NCI-H774 (cell line): ENCODE measurements at regions not wholly inside any gene's neighbourhood (a gene's known extent, or its start where the extent isn't known, plus 50 kb on each side); places are given as distances from the start of the nearest gene placed in this dataset.
"Not testable (repeated sequence)": the region's sequence is repeated elsewhere in the genome, so short reads cannot be mapped to it uniquely, and the experiment has no call there.

Source experiments
- DNase-seq: peaks from one replicate; lab custom pipeline; 2025; lab: John Stamatoyannopoulos, UW

DNA sequence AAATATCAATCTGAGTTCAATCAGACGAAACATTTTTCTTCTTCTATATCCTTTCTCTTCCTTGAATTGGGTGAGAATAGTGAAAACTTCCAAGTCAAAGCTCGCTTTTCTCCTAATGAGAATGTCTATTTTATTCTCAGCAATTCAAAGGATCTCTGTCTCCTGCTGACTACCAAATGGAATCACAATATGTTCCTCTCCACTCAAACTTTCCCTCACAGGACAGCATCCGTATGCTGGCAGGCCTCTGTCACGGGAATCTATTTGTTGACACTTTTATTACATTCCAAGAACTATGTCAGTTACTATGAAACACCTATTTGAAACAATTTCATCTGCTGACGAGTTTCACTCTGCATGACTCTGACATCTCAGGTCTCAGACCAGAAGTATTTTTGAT lies 1196.6 kb downstream of the CDH11 start:
- DNase-seq = no peak

DNA sequence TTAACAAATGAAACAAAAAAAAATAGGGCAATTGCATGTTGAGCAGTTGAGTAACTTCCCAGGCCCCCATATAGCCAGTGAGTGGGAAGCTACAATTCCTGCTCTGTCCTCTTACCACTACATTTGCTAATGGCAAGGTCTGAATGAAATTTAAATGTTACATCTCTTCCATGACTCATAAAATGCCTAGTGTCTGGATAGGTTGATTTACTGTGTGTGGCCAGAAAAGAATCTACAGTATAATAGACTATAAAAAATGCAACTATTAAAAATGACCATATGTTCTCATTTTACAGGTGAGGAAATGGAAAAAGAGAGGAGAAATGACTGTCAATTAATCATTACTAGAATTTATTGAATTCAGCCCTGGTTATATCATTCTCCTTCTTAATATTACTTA lies 1199.3 kb downstream of the CDH11 start:
- no peak for DNase-seq

GRCh38 chr16:63921737-63922295 lies 1200.0 kb downstream of the CDH11 start:
- DNase-seq = no peak

DNA sequence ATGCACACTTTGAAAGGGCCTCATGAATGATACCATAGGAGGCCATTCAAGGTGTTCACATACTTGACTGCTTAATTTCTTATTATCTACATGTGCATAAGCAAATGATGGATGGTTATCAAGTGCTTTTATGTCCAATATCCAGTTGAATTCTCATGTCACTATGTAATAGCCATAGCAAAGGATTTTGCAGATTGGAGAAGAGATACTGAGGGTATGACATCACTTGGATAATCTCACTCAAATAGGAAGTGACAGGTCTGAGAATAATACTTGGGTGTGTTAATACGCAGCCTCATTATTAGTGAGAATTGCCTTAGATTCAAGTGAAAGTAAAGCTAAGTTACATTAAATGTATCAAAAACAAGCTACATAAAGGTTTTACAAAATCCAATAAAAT lies 1208.6 kb downstream of the CDH11 start:
- DNase-seq = no peak

DNA sequence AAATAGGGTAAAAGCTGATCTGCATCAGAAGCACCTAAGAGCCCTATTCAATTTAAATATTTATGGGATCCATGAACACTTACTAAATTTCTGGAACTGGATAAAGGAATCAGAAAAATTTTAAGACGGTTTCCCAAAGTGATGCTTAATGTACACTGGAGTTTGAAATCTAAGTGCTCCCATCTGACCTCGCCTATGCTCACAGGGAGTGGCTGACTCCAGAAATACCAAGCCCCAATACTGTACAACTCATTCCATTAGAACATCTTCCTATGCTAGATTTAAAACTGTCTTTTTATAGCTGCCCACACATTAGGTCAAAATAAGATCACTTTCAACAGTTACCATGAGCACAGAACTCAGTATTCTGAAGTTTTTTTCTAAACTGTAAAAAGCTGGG lies 1214.6 kb downstream of the CDH11 start:
- DNase-seq = no peak

GRCh38 chr16:63904930-63905329 lies 1216.9 kb downstream of the CDH11 start:
- DNase-seq = no peak

DNA sequence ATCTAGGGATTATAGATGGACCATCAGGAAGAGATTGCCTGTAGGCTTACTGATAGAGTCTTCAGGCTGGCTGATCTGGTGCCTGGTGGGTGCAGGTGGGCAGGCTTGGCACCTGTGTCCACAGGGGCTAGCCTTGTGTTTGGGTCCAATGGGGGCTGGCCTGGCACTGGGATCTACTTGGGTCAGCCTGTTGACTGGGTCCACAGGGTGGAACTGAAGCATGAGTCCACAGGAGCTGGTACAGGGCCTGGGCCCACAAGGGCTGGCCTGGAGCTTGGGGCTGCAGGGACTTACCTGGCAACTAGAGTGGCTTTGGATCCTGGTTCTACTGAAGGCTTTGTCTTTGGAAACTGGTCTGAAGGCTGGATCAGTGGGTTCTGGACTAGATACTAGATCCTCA lies 1217.7 kb downstream of the CDH11 start:
- DNase-seq = no peak

DNA sequence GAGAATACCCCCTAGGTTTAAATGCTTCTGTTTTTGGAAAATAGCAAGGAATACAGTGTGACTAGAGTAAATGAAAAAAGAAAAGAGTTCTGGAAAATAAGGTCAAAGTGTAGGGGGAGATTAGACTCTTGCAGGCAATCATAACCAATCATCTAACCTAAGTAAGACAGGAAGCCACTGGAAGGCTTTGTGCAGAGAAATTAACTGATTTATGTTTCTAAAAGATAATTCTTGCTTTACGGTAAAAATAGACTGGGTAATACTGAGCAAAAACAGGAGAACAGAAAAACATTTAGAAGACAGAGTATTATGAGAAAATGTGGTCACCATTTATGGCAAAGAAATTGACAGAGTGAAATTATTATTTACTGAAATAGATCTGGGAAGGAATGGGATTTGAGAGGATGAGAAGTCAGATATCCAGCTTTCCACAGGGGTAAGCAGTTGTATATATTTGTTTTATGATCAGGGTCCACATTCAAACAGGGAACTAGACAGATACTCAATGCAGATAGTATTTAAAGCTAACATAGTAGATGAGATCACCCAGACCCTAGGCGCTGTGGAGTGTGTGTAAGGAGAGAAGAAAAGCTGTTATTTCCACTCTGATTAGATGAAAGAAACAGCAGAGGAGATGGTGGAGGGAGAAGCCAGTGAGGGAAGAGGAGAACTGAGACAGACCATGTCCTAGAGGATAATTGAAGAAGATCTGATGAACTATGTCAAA lies 1225.3 kb downstream of the CDH11 start:
- no peak for DNase-seq

GRCh38 chr16:63890723-63891122 lies 1231.1 kb downstream of the CDH11 start:
- no peak for DNase-seq

DNA sequence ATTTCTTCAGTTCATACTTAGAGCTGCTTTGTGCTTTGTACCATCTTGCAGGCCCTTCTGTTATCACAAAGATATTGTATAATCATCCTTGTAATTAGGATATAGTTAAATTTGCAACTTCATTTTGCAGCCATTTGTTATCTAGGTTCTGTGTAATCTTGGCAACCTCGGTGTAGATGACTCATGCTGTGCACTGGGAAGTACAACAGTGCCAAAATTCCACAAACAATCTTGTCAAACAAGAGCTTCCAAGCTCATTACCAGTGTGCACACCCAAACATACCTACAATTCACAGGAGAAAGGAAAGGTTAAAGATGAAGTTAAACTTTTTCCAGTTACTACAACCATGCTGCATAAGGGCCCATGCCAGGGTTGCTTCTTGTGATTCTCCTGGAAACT lies 1231.8 kb downstream of the CDH11 start:
- no peak for DNase-seq

DNA sequence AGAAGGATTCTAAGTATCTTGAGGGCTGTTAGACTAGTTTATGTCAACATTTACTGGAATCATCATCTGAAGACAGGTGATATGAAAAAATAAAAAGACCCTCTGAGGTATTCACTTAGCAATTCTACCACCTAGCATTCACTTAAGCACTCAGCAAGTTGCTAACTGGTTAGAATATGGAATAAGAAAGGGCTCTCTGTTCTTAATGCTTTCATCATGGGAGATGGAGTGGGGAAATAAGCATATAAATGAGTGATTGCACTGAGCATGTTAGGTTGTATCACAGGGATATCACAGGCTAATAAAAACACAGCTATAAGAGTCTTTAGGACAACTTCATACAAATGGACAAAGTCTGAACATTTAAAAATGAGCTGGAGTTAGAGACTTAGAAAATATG lies 1238.8 kb downstream of the CDH11 start:
- DNase-seq = no peak

DNA sequence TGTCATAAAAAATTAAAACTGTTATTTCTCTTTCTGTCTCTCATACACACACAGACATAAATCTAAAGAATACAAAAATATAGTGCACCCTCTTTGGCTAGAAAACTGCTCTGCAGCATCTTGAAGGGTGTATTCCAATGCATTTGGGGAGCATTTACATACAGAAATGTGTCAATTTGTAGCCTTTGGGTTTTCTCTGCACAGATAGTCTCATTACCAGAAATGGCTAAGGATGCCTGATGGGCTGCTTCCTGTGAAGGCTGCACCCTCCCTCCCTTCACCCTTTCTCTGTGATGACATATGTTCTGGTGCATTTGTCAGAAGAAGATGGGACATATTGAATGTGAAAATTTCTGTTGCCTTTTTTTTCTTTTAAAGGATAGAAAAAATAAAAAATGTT lies 1239.3 kb downstream of the CDH11 start:
- no peak for DNase-seq

- no peak for DNase-seq
Measured at GRCh38 chr16:63880948-63881347, 1240.9 kb downstream of the CDH11 start.

DNA sequence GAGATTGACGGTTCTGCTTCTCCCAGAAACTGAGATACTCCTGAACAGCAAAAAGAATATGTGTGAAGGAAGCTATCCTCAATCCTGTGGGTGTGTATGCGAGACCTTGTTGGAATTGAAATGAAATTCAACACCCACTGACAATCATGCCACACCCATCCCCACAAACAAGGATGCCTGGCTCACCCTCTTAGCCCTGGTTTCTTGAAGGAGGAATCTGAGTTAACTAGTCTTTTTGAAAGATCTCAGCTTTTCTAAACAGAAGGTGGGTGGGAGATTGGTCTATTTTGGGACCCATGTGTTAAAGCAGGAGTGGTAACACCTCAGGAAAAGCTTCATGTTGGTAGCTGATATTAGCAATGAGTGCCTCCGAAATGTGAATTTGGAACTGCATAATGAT lies 1244.5 kb downstream of the CDH11 start:
- DNase-seq = no peak

GRCh38 chr16:63876103-63876502 lies 1245.8 kb downstream of the CDH11 start:
- no peak for DNase-seq

GRCh38 chr16:63860700-63861099 lies 1261.2 kb downstream of the CDH11 start:
- DNase-seq = not testable (repeated sequence)

DNA sequence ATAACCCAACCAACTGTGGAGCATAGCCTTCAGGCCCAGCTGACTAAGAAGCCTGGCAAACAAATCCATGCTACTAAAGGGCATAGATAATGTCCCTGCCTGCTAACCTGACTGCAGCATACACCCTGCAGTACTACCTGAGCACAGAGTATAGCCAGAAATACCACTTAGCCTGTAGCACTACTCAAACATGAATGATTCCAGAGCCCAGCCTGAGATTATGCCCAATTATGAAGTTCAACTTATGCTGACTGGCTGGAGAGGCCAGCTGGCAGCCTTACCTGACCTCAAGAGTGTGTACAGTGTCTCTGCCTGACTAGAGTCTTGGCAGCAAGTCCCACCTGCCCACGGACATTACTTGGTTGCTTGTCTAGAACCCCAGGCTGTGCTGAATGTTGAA lies 1265.3 kb downstream of the CDH11 start:
- DNase-seq = no peak

GRCh38 chr16:63850979-63851378 lies 1270.9 kb downstream of the CDH11 start:
- no peak for DNase-seq

- no peak for DNase-seq
Measured at GRCh38 chr16:63841271-63841670, 1280.6 kb downstream of the CDH11 start.

DNA sequence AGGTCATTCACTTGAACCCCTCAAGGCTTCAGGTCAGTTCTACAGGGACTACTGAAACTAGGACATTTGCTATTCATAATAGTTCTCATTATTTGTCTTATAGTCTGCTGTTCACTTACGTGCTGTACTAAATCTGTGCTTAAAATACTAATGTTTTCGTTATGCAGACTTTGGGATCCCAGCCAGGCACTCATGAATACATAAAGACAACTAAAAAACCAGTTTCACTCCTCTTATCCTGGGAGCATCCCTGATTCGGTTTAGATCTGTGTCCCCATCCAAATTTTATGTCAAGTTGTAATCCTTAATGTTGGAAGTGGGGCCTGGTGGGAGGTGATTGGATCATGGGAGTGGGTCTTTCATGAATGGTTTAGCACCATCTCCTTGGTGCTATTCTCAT lies 1291.8 kb downstream of the CDH11 start:
- DNase-seq = no peak

DNA sequence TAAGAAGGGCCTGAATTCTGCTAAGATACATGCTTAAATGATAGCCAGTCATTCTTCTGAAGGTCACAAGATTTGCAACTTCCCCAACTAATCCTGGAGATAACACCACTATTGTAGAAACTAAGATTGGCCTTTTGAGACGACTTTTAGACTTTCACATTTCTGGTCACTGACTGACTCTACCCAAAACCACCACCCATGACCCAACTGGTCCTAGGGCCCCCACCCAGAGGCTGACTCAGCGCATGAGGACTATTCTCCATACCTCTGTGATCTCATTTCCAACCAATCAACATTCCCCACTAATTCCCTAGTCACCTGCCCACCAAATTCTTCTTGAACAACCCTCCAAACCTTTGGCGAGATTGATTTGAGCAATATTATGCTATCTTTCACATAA lies 1299.0 kb downstream of the CDH11 start:
- DNase-seq = no peak

DNA sequence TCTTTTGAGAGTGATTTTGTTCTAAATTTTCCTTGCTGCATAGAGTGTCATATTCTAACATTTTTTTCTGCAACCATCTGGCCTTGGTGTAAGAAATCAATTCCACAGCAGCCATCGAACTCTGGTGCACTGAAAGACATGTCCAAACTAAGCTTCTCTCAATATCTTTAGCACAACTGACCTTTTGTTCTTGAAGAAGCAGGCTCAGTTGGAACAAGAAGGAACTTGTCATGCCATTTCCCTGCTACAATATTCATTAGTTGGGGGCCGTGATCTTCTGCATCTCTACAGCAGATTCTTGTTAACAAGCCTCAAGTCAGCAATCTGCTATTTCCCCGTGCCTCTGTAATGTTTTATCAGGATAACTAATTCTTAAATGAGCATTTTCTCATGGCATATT lies 1305.6 kb downstream of the CDH11 start:
- no peak for DNase-seq

GRCh38 chr16:63813862-63814261 lies 1308.0 kb downstream of the CDH11 start:
- no peak for DNase-seq

- no peak for DNase-seq
Measured at GRCh38 chr16:63808730-63809129, 1313.1 kb downstream of the CDH11 start.
